ENCODE measurements at regions not wholly inside any gene's neighbourhood (a gene's known extent, or its start where the extent isn't known, plus 50 kb on each side); places are given as distances from the start of the nearest gene placed in this dataset.

DNA sequence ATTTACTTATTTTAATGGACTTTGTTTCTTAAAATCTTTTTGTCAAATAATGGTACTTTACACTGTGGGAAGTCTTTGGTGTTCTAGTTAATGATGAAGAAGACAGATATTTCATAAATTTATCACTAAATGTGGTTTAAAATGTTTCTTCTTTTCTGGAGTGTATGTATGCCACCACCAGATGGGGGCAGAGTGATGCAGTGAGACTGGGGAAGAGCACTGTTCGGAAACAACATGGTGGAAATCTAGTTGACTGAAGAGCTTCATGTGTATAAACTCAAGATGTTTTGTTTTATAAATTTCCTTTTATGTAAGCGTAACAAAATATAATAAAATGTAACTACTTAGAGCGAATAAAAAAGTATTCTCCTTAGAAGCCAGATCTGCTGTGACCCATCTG is 195.1 kb downstream of the KCNE4 start:
- TF ChIP-seq POLR2A (IDR thresholded peaks at IDR 0.05; ENCODE audit: control extremely low read depth in 1 of 2, low read depth in 2 of 2, low read length in 2 of 2) (no peak), CTCF (IDR thresholded peaks at IDR 0.05; ENCODE audit: control extremely low read depth in 1 of 3, insufficient read depth in 1 of 3, low read depth in 1 of 3, low read length in 3 of 3) (peak in 2 of 3 experiments; percentile 32 to 55; a peak in 2 of 4 replicates), POLR2AphosphoS5 (IDR thresholded peaks at IDR 0.05; ENCODE audit: low read depth, low read length) (no peak), RFX5 (IDR thresholded peaks at IDR 0.05; ENCODE audit: borderline replicate concordance, low read depth, low read length) (no peak), TEAD4 (IDR thresholded peaks at IDR 0.05; ENCODE audit: low read depth, low read length) (no peak), SIN3A (conservative IDR thresholded peaks at IDR 0.05 in 1 of 2, IDR thresholded peaks at IDR 0.05 in 1 of 2; ENCODE audit: low read depth in 1 of 2, low read length in 2 of 2) (no peak), HDAC6 (IDR thresholded peaks at IDR 0.05; ENCODE audit: low read depth, low read length) (no peak), SIX5 (IDR thresholded peaks at IDR 0.05; ENCODE audit: low read depth, low read length) (no peak)
- TF ChIP-seq, protein P1, sequence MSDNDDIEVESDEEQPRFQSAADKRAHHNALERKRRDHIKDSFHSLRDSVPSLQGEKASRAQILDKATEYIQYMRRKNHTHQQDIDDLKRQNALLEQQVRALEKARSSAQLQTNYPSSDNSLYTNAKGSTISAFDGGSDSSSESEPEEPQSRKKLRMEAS (IDR thresholded peaks at IDR 0.05) = no peak

Measured in H1 (cell line).